ENCODE measurements at regions not wholly inside any gene's neighbourhood (a gene's known extent, or its start where the extent isn't known, plus 50 kb on each side); places are given as distances from the start of the nearest gene placed in this dataset.

DNA sequence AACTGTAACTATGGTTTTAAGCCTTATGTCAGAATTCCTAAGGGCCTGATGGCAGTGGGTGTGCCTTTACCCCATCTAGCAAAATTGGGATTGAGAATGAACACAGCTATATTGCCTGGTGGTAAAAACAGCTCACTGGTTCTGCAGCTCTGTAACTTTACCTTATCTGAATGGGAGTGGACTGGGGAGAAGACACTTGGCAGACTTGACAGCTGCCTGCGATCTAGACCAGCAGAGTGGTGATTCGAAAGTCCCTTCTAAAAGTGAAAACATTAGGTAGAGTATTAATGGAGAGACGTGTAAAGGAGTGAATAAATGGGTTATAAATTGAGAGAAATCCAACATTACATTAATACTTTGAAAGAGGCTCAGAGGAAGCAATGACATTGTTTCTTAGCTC, 289.1 kb upstream of the EDIL3 start (continued):
- TF ChIP-seq, protein P1, sequence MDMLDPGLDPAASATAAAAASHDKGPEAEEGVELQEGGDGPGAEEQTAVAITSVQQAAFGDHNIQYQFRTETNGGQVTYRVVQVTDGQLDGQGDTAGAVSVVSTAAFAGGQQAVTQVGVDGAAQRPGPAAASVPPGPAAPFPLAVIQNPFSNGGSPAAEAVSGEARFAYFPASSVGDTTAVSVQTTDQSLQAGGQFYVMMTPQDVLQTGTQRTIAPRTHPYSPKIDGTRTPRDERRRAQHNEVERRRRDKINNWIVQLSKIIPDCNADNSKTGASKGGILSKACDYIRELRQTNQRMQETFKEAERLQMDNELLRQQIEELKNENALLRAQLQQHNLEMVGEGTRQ (IDR thresholded peaks at IDR 0.05; ENCODE audit: low read length) = no peak
- TF ChIP-seq JUND (IDR thresholded peaks at IDR 0.05; ENCODE audit: low read length) = no peak
- TF ChIP-seq TBP (IDR thresholded peaks at IDR 0.05; ENCODE audit: low read depth, low read length) = no peak
- TF ChIP-seq CREB1 (IDR thresholded peaks at IDR 0.05) = no peak
- no peak for TF ChIP-seq RFX5 (IDR thresholded peaks at IDR 0.05; ENCODE audit: borderline replicate concordance, low read depth, low read length)
- no peak for TF ChIP-seq EZH2 (IDR thresholded peaks at IDR 0.05; ENCODE audit: low read depth, low read length, severe bottlenecking)
- no peak for TF ChIP-seq TAF1 (IDR thresholded peaks at IDR 0.05; ENCODE audit: low read depth, low read length)
- TF ChIP-seq BACH1 (IDR thresholded peaks at IDR 0.05; ENCODE audit: low read length) = no peak

All from H1 (cell line).